ENCODE measurements at regions not wholly inside any gene's neighbourhood (a gene's known extent, or its start where the extent isn't known, plus 50 kb on each side); places are given as distances from the start of the nearest gene placed in this dataset.

GRCh38 chr5:51188001-51188591 is 195.2 kb upstream of the ISL1 start:
- TF ChIP-seq CTCF (IDR thresholded peaks at IDR 0.05; ENCODE audit: low read depth, low read length), result no peak
- TF ChIP-seq POLR2A (IDR thresholded peaks at IDR 0.05; ENCODE audit: extremely low read depth, insufficient read length), result no peak
- TF ChIP-seq MAX (IDR thresholded peaks at IDR 0.05; ENCODE audit: low read depth, low read length), result no peak
- TF ChIP-seq MYC (IDR thresholded peaks at IDR 0.05; ENCODE audit: low read depth, low read length), result no peak

Data from NB4 (cell line).